ENCODE measurements at regions not wholly inside any gene's neighbourhood (a gene's known extent, or its start where the extent isn't known, plus 50 kb on each side); places are given as distances from the start of the nearest gene placed in this dataset.

GRCh38 chr1:224061436-224061835 is 52.5 kb upstream of the FBXO28 start:
- Histone ChIP-seq H3K4me3 (ENCODE audit: low read depth, low read length) (no peak overlapping the region), H3K79me2 (no peaks in the 10 kb centered on the region), H3K9ac (no peak overlapping the region), H3K27ac (no peak overlapping the region), H3K4me1 (no peaks in the 10 kb centered on the region), H3K4me2 (ENCODE audit: low read length) (no peak overlapping the region), H3K9me3 (ENCODE audit: control insufficient read depth, low read length) (no peaks in the 10 kb centered on the region), H3K27me3 (ENCODE audit: control insufficient read depth, insufficient read depth, low read length) (no peaks in the 10 kb centered on the region), H2AFZ (no peak overlapping the region), H3K36me3 (ENCODE audit: control insufficient read depth, insufficient read depth, low read length) (no peaks in the 10 kb centered on the region)
- no peak for TF ChIP-seq CTCF (IDR thresholded peaks at IDR 0.05)

GRCh38 chr1:224059897-224060427 is 53.9 kb upstream of the FBXO28 start:
- Histone ChIP-seq H3K9me3 (ENCODE audit: control insufficient read depth, low read length) (no peaks in the 10 kb centered on the region), H3K27ac (no peak overlapping the region), H2AFZ (no peak overlapping the region), H3K4me2 (ENCODE audit: low read length) (no peak overlapping the region), H3K9ac (no peak overlapping the region), H3K36me3 (ENCODE audit: control insufficient read depth, insufficient read depth, low read length) (no peaks in the 10 kb centered on the region), H3K27me3 (ENCODE audit: control insufficient read depth, insufficient read depth, low read length) (no peaks in the 10 kb centered on the region), H3K79me2 (no peaks in the 10 kb centered on the region), H3K4me3 (ENCODE audit: low read depth, low read length) (no peak overlapping the region), H3K4me1 (no peaks in the 10 kb centered on the region)
- TF ChIP-seq CTCF (IDR thresholded peaks at IDR 0.05), result no peak

DNA sequence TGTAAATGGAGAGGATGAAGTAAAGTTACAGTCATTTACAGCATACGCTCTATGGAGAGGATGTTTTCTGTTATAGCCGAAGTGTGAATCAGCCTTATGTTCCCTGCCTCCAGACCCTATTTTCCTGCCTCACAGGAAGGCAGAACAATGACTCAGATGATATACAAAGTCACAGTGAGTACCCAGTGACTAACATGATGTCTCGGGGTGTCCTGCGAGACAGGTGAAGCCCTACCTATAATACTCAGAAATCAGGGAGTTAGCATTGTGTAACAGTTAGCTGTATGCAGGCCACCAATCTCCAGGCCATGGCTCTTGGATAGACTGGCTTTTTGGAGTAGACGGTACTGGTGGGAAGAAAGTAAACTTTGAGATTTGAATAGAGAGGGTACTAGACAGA is 55.6 kb upstream of the FBXO28 start:
- H3K36me3 ChIP-seq (ENCODE audit: control insufficient read depth, insufficient read depth, low read length), result no peaks in the 10 kb centered on the region

DNA sequence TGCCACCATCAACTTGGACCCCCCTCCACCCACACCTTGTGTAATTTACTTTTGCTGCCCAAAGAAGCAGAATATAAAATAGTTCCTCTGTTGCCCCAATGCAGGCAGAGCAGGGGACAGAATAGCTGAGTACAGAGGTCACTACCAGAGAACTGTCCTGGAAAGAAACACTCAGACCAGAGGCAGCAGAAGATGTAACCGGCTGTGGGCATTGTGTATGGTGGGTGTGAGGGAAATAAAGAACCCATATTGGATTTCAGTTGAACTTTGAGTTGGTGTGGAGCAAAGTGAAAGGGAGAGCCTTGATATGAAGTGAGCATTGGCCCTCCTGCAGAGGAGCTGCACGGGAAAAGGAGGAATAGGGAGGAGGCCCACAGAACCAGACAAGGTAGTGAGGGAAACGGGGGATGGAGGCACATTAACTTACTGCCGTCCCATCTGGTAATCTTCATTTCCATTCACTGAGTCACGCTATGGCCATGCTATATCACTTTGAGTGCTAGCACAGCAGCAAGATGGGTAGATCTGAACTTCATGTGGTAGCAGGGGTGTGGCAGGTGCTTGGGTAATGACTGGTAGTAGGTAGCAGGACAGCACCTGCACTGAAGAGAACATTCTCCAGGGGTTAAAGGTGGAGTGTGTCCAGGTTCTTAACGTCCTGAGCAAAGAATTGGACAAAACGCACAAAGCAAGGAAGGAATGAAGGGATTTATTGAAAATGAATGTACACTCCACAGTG is 56.3 kb upstream of the FBXO28 start:
- no peaks in the 10 kb centered on the region for H3K27me3 ChIP-seq (ENCODE audit: control insufficient read depth, insufficient read depth, low read length)
- H3K9ac ChIP-seq, result no peak overlapping the region
- no peak overlapping the region for H2AFZ ChIP-seq
- H3K4me3 ChIP-seq (ENCODE audit: low read depth, low read length), result no peak overlapping the region
- H3K4me1 ChIP-seq, result no peaks in the 10 kb centered on the region
- no peaks in the 10 kb centered on the region for H3K36me3 ChIP-seq (ENCODE audit: control insufficient read depth, insufficient read depth, low read length)
- H3K9me3 ChIP-seq (ENCODE audit: control insufficient read depth, low read length), result no peaks in the 10 kb centered on the region
- H3K4me2 ChIP-seq (ENCODE audit: low read length), result no peak overlapping the region
- no peaks in the 10 kb centered on the region for H3K79me2 ChIP-seq
- TF ChIP-seq CTCF (IDR thresholded peaks at IDR 0.05), result no peak
- H3K27ac ChIP-seq, result no peak overlapping the region

More for the DNA sequence above, 55.6 kb upstream of the FBXO28 start:
- no peak for TF ChIP-seq CTCF (IDR thresholded peaks at IDR 0.05)
- no peak overlapping the region for H3K4me3 ChIP-seq (ENCODE audit: low read depth, low read length)
- no peaks in the 10 kb centered on the region for H3K4me1 ChIP-seq
- no peak overlapping the region for H3K27ac ChIP-seq
- no peaks in the 10 kb centered on the region for H3K27me3 ChIP-seq (ENCODE audit: control insufficient read depth, insufficient read depth, low read length)
- no peak overlapping the region for H2AFZ ChIP-seq
- H3K9ac ChIP-seq, result no peak overlapping the region
- H3K9me3 ChIP-seq (ENCODE audit: control insufficient read depth, low read length), result no peaks in the 10 kb centered on the region
- H3K4me2 ChIP-seq (ENCODE audit: low read length), result no peak overlapping the region
- no peaks in the 10 kb centered on the region for H3K79me2 ChIP-seq

- no peak overlapping the region for H3K4me3 ChIP-seq (ENCODE audit: low read depth, low read length)
- no peaks in the 10 kb centered on the region for H3K27me3 ChIP-seq (ENCODE audit: control insufficient read depth, insufficient read depth, low read length)
- no peak overlapping the region for H3K4me2 ChIP-seq (ENCODE audit: low read length)
- no peak for TF ChIP-seq CTCF (IDR thresholded peaks at IDR 0.05)
- H2AFZ ChIP-seq, result no peak overlapping the region
- no peaks in the 10 kb centered on the region for H3K79me2 ChIP-seq
- no peaks in the 10 kb centered on the region for H3K36me3 ChIP-seq (ENCODE audit: control insufficient read depth, insufficient read depth, low read length)
- H3K4me1 ChIP-seq, result no peaks in the 10 kb centered on the region
- H3K27ac ChIP-seq, result no peak overlapping the region
- H3K9ac ChIP-seq, result no peak overlapping the region
- H3K9me3 ChIP-seq (ENCODE audit: control insufficient read depth, low read length), result no peaks in the 10 kb centered on the region
These were observed 59.3 kb upstream of the FBXO28 start for GRCh38 chr1:224054611-224055010.
